ENCODE measurements at regions not wholly inside any gene's neighbourhood (a gene's known extent, or its start where the extent isn't known, plus 50 kb on each side); places are given as distances from the start of the nearest gene placed in this dataset.

- Histone ChIP-seq H3K4me1 (replicated peaks) (no peaks in the 10 kb centered on the region), H3K27me3 (replicated peaks) (no peaks in the 10 kb centered on the region), H3K27ac (no peak overlapping the region), H3K36me3 (no peaks in the 10 kb centered on the region), H3K4me3 (no peak overlapping the region), H3K9me3 (replicated peaks) (no peaks in the 10 kb centered on the region)
- no peak for DNase-seq (ENCODE audit: low read depth in 1 of 2, low spot score in 2 of 2)
These were observed 385.6 kb upstream of the ID2 start for GRCh38 chr2:8296306-8296705.

- H3K27ac ChIP-seq, result no peak overlapping the region
These were observed 384.3 kb upstream of the ID2 start for GRCh38 chr2:8297376-8298231.

GRCh38 chr2:8298783-8299182, 383.1 kb upstream of the ID2 start:
- H3K36me3 ChIP-seq, result no peaks in the 10 kb centered on the region
- H3K27ac ChIP-seq, result no peak overlapping the region
- H3K4me3 ChIP-seq, result no peak overlapping the region
- no peak for DNase-seq (ENCODE audit: low read depth in 1 of 2, low spot score in 2 of 2)
- H3K27me3 ChIP-seq (replicated peaks), result no peaks in the 10 kb centered on the region
- H3K4me1 ChIP-seq (replicated peaks), result peaks cover 11% of the 10 kb centered on the region
- no peaks in the 10 kb centered on the region for H3K9me3 ChIP-seq (replicated peaks)

More at GRCh38 chr2:8297376-8298231, 384.3 kb upstream of the ID2 start:
- H3K27me3 ChIP-seq (replicated peaks), result no peaks in the 10 kb centered on the region
- H3K4me3 ChIP-seq, result no peak overlapping the region
- no peaks in the 10 kb centered on the region for H3K9me3 ChIP-seq (replicated peaks)
- no peaks in the 10 kb centered on the region for H3K36me3 ChIP-seq
- no peak for DNase-seq (ENCODE audit: low read depth in 1 of 2, low spot score in 2 of 2)
- peaks cover 7% of the 10 kb centered on the region for H3K4me1 ChIP-seq (replicated peaks)

- no peaks in the 10 kb centered on the region for H3K9me3 ChIP-seq (replicated peaks)
- peaks cover 11% of the 10 kb centered on the region for H3K4me1 ChIP-seq (replicated peaks)
- no peaks in the 10 kb centered on the region for H3K36me3 ChIP-seq
- no peaks in the 10 kb centered on the region for H3K27me3 ChIP-seq (replicated peaks)
- H3K4me3 ChIP-seq, result no peak overlapping the region
- no peak overlapping the region for H3K27ac ChIP-seq
- no peak for DNase-seq (ENCODE audit: low read depth in 1 of 2, low spot score in 2 of 2)
These were observed 381.6 kb upstream of the ID2 start for GRCh38 chr2:8300216-8300615.

GRCh38 chr2:8300905-8301304, 381.0 kb upstream of the ID2 start:
- H3K27me3 ChIP-seq (replicated peaks), result no peaks in the 10 kb centered on the region
- H3K36me3 ChIP-seq, result no peaks in the 10 kb centered on the region
- no peaks in the 10 kb centered on the region for H3K9me3 ChIP-seq (replicated peaks)
- DNase-seq (ENCODE audit: low read depth in 1 of 2, low spot score in 2 of 2), result no peak
- H3K4me3 ChIP-seq, result no peak overlapping the region
- H3K4me1 ChIP-seq (replicated peaks), result peaks cover 18% of the 10 kb centered on the region
- no peak overlapping the region for H3K27ac ChIP-seq

- Histone ChIP-seq H3K27me3 (replicated peaks) (no peaks in the 10 kb centered on the region), H3K27ac (no peak overlapping the region), H3K4me3 (no peak overlapping the region), H3K36me3 (no peaks in the 10 kb centered on the region), H3K9me3 (replicated peaks) (no peaks in the 10 kb centered on the region), H3K4me1 (replicated peaks) (peaks cover 34% of the 10 kb centered on the region)
- no peak for DNase-seq (ENCODE audit: low read depth in 1 of 2, low spot score in 2 of 2)
These were observed 378.5 kb upstream of the ID2 start for GRCh38 chr2:8303322-8303832.

- Histone ChIP-seq H3K27ac (no peak overlapping the region), H3K9me3 (replicated peaks) (no peaks in the 10 kb centered on the region), H3K4me1 (replicated peaks) (peaks cover 34% of the 10 kb centered on the region), H3K36me3 (no peaks in the 10 kb centered on the region), H3K27me3 (replicated peaks) (no peaks in the 10 kb centered on the region), H3K4me3 (no peak overlapping the region)
- DNase-seq (ENCODE audit: low read depth in 1 of 2, low spot score in 2 of 2), result no peak
These were observed 376.8 kb upstream of the ID2 start for GRCh38 chr2:8304821-8305766.

GRCh38 chr2:8306530-8307351, 375.1 kb upstream of the ID2 start:
- no peaks in the 10 kb centered on the region for H3K27me3 ChIP-seq (replicated peaks)
- no peaks in the 10 kb centered on the region for H3K36me3 ChIP-seq
- H3K4me1 ChIP-seq (replicated peaks), result peaks cover 34% of the 10 kb centered on the region
- H3K27ac ChIP-seq, result peak overlapping the region; percentile 23
- peak; percentile 85 to 92 for DNase-seq (ENCODE audit: low read depth in 1 of 2, low spot score in 2 of 2)
- H3K9me3 ChIP-seq (replicated peaks), result no peaks in the 10 kb centered on the region
- no peak overlapping the region for H3K4me3 ChIP-seq

- Histone ChIP-seq H3K27ac (no peak overlapping the region), H3K36me3 (no peaks in the 10 kb centered on the region), H3K9me3 (replicated peaks) (no peaks in the 10 kb centered on the region), H3K4me1 (replicated peaks) (peaks cover 30% of the 10 kb centered on the region), H3K4me3 (no peak overlapping the region), H3K27me3 (replicated peaks) (no peaks in the 10 kb centered on the region)
- DNase-seq (ENCODE audit: low read depth in 1 of 2, low spot score in 2 of 2), result no peak
These were observed 374.2 kb upstream of the ID2 start for GRCh38 chr2:8307606-8308180.

- Histone ChIP-seq H3K27ac (no peak overlapping the region), H3K36me3 (no peaks in the 10 kb centered on the region), H3K4me1 (replicated peaks) (peaks cover 36% of the 10 kb centered on the region), H3K9me3 (replicated peaks) (no peaks in the 10 kb centered on the region), H3K4me3 (no peak overlapping the region), H3K27me3 (replicated peaks) (no peaks in the 10 kb centered on the region)
- DNase-seq (ENCODE audit: low read depth in 1 of 2, low spot score in 2 of 2), result no peak
These were observed 372.7 kb upstream of the ID2 start for GRCh38 chr2:8309131-8309530.

GRCh38 chr2:8310557-8311455, 371.1 kb upstream of the ID2 start:
- DNase-seq (ENCODE audit: low read depth in 1 of 2, low spot score in 2 of 2), result no peak
- H3K27me3 ChIP-seq (replicated peaks), result no peaks in the 10 kb centered on the region
- H3K4me3 ChIP-seq, result no peak overlapping the region
- no peaks in the 10 kb centered on the region for H3K36me3 ChIP-seq
- no peaks in the 10 kb centered on the region for H3K9me3 ChIP-seq (replicated peaks)
- no peak overlapping the region for H3K27ac ChIP-seq
- H3K4me1 ChIP-seq (replicated peaks), result peaks cover 31% of the 10 kb centered on the region

- H3K27ac ChIP-seq, result no peak overlapping the region
- H3K9me3 ChIP-seq (replicated peaks), result no peaks in the 10 kb centered on the region
- no peak overlapping the region for H3K4me3 ChIP-seq
- no peaks in the 10 kb centered on the region for H3K36me3 ChIP-seq
- no peak for DNase-seq (ENCODE audit: low read depth in 1 of 2, low spot score in 2 of 2)
- H3K27me3 ChIP-seq (replicated peaks), result no peaks in the 10 kb centered on the region
- peaks cover 19% of the 10 kb centered on the region for H3K4me1 ChIP-seq (replicated peaks)
These were observed 369.6 kb upstream of the ID2 start for GRCh38 chr2:8312221-8312620.

Measured in SJSA1 (cell line).